ENCODE measurements at regions not wholly inside any gene's neighbourhood (a gene's known extent, or its start where the extent isn't known, plus 50 kb on each side); places are given as distances from the start of the nearest gene placed in this dataset.

GRCh38 chr3:30342318-30343060 lies 263.9 kb upstream of the TGFBR2 start:
- TF ChIP-seq EZH2 (IDR thresholded peaks at IDR 0.05; ENCODE audit: borderline replicate concordance): no peak
- TF ChIP-seq EZH2phosphoT487 (IDR thresholded peaks at IDR 0.05; ENCODE audit: low read depth, severe bottlenecking, unreplicated experiment): no peak

Measured in hepatocyte (in vitro differentiated cells).